ENCODE measurements at regions not wholly inside any gene's neighbourhood (a gene's known extent, or its start where the extent isn't known, plus 50 kb on each side); places are given as distances from the start of the nearest gene placed in this dataset.
"Not testable (repeated sequence)": the region's sequence is repeated elsewhere in the genome, so short reads cannot be mapped to it uniquely, and the experiment has no call there.

DNA sequence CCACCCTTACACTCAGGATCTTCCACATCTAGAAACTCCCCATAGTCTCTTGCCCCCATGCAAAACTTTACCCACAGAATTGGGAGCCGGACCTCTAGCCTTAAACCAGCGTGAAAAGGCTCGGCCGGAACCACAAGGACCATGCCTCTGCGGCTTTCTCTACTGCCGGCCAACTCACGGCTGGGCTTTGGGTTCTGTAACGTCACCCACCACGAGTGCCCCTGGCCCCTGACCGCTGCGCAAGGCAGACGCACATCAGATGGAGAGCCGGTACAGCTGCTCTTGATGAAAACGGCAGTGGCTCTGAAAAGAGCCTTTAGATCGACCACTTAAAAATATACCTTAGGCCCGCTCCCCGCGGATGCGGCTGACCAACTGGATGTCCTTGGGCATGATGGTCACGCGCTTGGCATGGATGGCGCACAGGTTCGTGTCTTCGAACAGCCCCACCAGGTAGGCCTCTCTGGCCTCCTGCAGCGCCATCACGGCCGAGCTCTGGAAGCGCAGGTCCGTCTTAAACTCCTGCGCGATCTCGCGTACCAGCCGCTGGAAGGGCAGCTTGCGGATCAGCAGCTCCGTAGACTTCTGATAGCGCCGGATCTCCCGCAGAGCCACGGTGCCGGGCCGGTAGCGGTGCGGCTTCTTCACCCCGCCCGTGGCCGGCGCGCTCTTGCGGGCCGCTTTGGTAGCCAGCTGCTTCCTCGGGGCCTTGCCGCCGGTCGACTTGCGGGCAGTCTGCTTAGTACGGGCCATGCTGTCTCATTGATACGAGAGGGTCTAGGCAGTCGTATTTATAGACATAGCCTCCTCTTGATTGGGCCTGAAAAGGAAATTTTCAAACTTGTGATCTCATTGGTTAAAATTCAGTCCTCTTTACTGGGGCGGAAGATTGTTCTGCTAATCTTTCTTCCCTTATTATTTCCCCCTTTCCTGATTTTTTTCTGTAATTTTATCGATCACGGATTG, 66.3 kb downstream of the FAM72C start:
- DNase-seq = not testable (repeated sequence)

DNA sequence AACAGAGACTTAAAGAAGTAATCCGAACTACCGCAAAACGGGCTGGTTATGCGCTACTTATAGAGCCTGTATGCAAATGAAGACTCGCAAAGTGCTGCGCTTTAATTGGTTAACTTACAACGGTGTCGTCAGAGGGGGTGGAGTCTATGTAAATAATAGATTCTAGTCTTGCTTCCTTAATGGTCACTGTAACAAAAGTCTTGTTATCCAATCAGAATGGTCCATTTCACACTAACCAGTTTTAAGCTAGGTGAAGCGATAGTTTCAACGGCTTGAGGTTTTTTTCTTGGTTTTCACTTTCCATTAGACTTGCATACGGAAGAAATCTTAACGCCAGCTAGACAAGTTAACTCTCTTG, 67.2 kb downstream of the FAM72C start:
- not testable (repeated sequence) for DNase-seq

- DNase-seq = not testable (repeated sequence)
Measured at GRCh38 chr1:143903899-143904621, 67.7 kb downstream of the FAM72C start.

DNA sequence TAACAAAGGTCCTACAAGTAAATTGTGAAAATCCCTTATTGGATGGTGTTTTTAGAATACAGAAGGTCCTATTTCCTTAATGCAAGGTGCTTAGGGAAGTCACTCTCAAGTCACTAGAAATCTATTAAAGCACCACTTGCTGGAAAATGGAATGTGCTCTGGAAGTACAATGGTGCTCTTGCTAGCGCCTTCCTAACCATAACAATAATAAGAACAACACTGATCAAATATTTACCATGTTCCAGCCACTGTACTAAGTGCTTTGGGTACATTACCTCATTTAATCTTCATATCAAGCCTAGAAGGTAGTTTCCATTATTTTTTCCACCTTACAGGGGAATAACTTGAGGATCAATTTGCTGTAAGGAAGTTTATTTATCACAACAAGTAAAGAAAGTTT, 75.4 kb downstream of the FAM72C start:
- DNase-seq = not testable (repeated sequence)

DNA sequence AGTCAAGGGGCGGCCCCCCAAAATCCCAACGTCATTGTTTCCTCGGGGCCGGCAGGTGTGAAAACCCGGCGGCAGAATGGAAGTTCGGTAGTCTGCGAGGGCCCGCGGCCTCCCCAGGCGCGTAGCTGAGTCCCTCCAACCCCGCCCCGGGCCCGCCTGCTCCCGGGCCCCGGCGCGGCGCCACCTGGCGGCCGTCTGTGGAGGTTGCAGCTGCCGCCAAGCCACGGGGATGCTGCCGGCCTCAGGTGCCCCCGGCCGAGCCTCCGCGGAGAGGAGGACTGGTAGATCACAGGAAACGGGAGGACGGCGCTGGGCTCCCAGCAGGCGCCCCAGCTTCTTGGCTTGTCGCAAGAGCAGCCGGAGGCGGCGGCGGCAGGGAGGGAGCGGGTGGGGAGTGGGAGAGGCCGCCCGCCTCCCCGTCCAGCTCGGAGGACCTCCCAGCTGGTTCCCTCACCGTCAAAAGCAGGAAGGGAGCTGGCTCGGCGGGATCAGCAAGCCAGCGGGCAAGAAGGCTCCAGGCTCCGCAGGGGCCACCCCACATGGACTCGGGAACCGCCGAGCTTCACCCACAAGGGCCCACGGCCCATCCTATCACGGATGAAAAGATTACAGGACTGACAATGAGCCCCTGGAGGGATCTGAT, 86.7 kb downstream of the FAM72C start:
- peak in 3 of 4 experiments; percentile 17 to 44 (median 33) for DNase-seq

GRCh38 chr1:143884532-143884931, 87.3 kb downstream of the FAM72C start:
- not testable (repeated sequence) for DNase-seq

DNA sequence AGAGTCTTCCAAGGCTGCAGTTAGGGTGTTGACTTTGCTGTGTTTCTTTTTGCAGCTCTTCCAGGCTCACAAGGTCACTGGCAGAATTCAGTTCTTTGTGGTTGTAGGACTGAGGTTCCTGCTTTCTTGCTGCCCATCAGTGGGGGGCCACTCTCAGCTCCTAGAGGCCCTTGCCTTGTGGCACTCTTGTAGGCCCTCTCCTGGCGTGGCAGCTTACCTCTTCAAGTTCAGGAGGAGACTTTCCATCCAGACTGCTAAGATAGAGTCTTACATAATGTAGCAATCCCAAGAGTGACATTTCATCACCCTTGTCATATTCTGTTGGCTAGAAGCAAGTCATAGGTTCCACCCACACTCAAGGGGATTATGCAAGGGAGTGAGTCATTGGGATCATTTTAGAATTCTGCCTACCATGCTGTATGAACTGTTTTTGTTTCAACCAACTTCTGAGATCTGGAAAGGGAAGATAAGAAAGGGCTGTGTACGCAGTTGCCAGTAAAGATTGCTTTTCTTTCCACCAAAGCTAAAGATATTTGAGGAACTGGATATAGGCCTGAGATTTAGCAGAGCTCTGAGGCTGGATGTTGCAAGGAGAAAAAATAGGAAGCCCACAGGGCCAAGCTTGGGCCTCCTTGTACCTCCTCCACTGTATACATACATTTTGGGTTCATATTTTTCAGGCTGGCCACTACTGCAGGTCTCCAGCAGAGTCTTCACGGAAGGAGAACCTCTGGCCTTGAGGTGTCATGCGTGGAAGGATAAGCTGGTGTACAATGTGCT, 91.8 kb downstream of the FAM72C start:
- not testable (repeated sequence) for DNase-seq

GRCh38 chr1:143875947-143876346, 95.8 kb downstream of the FAM72C start:
- DNase-seq = not testable (repeated sequence)

DNA sequence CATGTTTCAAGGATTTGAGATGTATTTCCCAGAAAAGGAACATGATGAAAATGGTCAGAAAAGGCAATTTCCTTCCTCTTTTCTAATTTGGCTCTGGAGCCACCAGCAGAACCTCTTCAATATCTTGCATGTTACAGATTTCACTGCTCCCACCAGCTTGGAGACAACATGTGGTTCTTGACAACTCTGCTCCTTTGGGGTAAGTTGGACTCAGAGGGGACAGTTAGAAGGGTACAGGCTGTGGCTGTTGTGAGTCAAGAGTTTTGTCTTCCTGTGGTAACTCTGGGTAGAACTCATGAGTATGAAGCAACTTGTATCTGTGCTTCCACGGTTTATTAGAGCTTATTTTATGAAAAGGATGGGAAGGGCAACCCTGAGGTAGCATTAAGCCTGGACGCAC, 97.2 kb downstream of the FAM72C start:
- not testable (repeated sequence) for DNase-seq

- not testable (repeated sequence) for DNase-seq
Measured at GRCh38 chr1:143873650-143874049, 98.1 kb downstream of the FAM72C start.

DNA sequence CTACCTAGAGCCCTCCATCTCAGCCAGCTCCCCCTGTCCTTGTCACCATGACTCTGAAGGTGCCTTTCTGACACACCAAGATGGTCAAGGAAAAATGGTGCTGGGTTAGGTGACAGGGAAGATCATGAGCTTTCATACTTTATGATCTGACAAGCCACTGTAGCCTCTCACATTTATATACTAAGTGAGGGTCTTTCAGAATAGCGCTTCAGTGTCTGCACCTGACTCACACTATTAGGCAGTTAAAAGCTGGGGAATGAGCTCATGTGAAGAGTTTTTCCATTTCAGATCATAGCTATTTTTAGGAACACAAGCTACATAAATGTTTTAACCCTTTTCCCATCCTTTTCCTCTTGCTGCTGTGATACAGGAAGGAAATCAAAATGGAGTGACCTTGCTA, 101.4 kb downstream of the FAM72C start:
- DNase-seq = not testable (repeated sequence)

- DNase-seq = not testable (repeated sequence)
Measured at GRCh38 chr1:143867590-143868220, 104.1 kb downstream of the FAM72C start.

GRCh38 chr1:143863901-143864520, 107.8 kb downstream of the FAM72C start:
- not testable (repeated sequence) for DNase-seq

- DNase-seq = not testable (repeated sequence)
Measured at GRCh38 chr1:143862722-143863121, 109.1 kb downstream of the FAM72C start.

DNA sequence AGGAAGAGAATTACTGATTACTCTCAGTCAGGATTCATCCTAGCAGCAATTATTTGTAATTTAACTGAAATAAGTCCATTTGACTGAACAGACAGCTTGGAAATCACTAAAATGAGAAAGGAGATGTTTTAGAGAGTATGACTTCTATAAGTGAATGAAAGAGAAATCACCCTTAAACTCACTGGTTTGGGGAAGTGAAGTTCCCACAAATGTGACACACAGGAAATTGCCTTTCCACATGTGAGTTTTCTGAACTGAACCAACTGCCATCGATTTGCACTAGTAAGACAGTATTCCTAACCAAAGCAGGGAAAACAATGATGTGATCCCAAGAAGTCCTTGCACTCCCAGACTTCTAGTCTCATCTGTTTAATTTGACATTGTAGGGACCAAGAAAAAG, 110.5 kb downstream of the FAM72C start:
- not testable (repeated sequence) for DNase-seq

- not testable (repeated sequence) for DNase-seq
Measured at GRCh38 chr1:143855867-143856266, 115.9 kb downstream of the FAM72C start.

DNA sequence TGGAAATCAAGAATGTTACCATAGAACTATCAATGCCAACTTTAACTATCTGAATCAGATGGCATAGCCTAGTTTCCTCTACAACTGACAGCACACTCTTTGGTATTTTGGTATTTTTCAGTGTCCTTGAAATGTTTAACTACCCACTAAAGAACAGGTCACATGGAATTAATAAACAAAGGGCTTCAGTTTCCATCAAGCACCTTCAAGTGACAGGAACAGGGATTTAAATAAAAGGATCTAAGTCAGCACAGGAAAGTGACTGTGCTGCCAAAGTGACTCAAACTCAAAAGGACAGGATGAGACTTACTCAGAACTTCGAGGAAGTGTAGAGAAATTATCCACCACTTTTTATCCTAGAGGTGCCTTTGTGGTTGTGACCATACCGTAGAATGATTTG, 117.7 kb downstream of the FAM72C start:
- DNase-seq = not testable (repeated sequence)

DNA sequence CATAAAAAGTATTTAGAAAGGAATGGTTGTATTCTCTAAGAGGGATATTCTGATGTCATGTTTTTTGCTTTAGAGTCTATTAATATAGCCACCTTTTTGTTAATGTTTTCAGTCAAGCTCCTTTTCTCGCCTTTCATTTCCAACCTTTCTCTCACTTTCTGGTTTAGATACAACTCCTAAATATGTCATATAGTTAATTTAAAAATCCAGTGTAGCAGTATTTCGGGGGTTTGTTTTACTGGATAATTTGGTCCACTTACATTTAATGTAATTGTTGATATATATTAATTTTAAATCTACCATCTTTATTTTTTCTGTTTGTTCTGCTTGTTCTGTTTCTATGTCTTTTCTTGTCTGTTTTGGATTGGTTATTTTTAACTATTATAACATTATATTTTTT, 121.1 kb downstream of the FAM72C start:
- not testable (repeated sequence) for DNase-seq

DNA sequence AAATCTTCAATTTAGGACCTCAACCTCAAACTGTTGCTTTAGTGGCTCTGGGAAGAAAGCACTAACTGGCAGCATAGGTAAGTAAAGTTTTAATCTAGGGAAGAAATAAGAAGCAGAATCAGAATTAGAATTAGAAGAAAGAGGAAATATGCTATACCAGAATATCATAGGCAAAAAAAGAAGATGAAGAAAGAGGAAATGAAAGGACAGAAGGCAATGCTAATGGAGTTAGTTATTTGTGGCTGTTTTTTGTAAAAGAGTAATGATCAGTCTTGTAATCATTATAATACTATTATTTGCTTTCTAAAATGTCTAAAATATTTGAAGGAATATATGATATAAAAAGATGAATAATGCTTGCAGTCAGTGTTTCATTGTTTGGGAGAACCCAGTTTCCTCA, 122.9 kb downstream of the FAM72C start:
- DNase-seq = not testable (repeated sequence)

GRCh38 chr1:143845193-143845592, 126.6 kb downstream of the FAM72C start:
- not testable (repeated sequence) for DNase-seq

DNA sequence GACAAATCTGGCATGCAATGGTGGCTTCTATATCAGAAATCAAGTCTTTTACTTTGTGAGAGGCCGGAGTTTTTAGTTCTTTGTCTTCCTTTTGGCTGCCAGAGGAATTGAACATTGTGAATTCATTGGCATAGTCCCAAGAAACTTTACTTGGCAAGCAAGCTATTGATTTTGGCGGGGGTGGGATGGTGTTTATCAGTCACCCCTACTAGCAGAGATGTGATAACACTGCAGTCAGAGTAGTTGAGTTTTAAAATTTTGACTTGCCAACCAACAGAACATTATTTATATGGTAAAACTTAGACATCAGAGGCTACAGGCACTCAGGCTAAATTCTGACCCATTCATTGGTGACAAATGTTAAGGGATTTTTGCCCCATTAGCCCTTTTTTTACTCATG, 129.7 kb downstream of the FAM72C start:
- DNase-seq = not testable (repeated sequence)

Data from activated CD4-positive, CD25-positive, alpha-beta regulatory T cell (primary cell).